ENCODE measurements at regions not wholly inside any gene's neighbourhood (a gene's known extent, or its start where the extent isn't known, plus 50 kb on each side); places are given as distances from the start of the nearest gene placed in this dataset.
"Not testable (repeated sequence)": the region's sequence is repeated elsewhere in the genome, so short reads cannot be mapped to it uniquely, and the experiment has no call there.

DNA sequence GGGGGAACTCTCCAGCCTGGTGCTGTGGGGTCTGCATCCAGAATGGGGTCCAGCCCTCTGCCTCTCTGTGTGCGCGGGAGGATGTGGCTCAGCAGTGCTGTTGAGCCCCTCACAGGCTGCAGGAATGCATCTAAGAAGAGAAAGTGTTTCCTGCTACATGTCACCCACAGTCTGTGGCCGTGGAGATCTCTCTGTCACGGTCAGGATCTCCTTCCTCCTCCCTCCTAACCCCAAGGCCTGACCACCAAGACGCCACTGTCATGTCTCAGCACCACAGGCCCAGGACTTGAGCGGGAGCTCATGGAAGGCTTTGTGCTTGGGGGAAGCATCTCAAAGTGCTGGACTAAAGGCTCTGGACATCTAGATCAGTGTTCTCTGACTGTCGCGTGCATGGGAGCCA is 90.1 kb downstream of the SREK1 start:
- no peak for DNase-seq

DNA sequence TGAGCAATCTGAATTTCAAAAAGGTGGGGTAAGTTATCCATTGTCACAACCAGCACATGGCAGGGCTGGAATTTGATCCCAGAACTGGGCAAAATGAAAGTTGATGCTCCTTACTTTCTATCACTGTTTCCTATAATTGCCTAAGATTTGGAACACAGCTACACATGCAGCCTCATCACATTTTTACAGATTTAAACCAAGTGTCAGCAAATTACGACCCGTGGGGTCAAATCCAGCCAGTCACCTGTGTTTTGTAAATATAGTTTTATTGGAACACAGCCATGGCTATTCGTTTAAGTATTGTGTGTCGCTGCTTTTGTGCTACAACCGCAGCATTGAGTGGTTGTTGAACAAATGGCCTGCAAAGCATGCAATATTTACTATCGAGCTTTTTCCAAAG is 94.3 kb downstream of the SREK1 start:
- DNase-seq: no peak

DNA sequence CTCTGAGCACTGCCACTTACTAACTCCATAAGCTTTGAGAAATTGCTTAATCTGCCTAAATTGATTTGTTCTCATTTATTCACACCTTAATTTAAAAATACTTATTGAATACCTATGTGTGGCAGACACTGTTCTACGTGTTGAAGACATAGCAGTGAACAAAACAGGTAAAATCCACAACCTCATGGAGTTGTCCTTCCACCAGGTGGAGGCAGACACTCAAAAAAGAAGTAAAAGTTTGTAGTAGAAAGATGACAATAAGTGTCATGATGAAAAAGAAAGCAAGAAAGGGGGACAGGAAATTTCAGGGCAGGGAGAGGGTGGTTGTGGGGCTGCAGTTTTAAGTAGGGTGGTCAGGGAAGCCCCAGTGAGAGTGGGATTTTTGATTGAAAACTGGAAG is 94.9 kb downstream of the SREK1 start:
- DNase-seq: peak; percentile 46

DNA sequence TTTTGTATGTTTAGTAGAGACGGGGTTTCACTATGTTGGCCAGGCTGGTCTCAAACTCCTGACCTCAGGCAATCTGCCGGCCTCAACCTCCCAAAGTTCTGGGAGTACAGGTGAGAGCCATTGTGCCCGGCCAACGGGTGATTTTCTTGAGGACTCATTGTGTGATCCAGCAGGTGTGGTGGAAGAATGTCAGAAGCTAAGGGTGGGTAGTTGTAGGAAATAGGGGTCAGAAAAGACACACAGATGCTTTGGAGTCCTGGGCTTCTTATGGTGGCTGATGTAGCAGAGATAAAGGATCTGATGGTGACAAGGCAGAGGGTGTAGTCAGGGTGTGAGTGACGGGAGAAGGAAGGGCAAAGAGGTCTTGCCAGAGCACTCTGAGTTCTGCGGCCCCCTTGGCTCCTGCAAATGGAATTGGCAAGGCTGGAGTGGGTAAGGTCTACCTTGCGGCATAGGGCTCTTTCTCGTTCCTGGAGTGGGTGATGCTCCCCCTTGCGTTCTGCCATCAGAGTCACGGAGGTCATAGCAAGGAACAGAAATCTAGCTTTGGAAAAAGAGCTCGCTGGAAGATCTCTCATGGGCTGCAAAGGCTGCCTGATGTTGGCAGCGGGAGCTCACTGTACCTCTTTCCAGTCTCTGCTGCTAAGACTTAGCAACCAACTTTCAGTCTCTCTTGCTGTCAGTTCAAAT is 97.2 kb downstream of the SREK1 start:
- DNase-seq: no peak

GRCh38 chr5:66242050-66242715 is 98.1 kb downstream of the SREK1 start:
- no peak for DNase-seq

- no peak for DNase-seq
Observed at GRCh38 chr5:66246608-66247007, 102.5 kb downstream of the SREK1 start.

- DNase-seq: no peak
Observed at GRCh38 chr5:66247176-66247960, 103.3 kb downstream of the SREK1 start.

GRCh38 chr5:66248874-66249273 is 104.8 kb downstream of the SREK1 start:
- no peak for DNase-seq

DNA sequence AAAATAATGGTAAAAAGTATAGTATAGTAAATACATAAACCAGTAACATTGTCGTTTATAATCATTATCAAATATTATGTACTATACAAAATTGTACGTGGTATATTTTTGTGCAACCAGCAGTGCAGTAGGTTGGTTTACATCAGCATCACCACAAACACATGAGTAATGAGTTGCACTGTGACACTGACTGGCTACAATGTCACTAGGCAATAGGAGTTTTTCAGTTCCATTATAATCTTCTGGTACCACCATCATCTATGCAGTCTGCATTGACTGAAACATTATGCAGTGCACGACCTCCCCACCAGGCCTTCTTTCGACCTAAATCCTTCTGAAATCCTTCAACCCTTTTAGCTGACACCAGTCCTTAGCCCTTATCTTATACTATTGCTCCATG is 105.8 kb downstream of the SREK1 start:
- no peak for DNase-seq

DNA sequence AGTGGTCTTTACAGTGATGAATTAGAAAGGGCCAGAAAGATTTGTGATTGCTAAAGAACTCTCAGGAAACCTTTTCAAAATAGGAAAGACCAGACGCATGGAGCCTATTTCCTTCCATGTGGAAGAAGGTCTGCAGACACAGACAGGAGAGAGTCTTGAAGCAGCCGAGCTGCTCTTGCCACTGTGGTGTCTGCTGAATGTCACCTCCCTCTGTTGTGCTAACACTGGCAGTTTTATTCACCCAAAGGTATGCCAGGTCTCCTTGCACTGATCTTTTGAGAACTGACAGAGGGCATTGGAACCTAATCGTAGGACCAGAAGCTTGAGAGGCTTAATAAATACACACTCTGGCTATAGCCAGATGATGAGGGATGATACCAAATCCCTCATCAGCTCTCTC is 108.7 kb downstream of the SREK1 start:
- DNase-seq: no peak

DNA sequence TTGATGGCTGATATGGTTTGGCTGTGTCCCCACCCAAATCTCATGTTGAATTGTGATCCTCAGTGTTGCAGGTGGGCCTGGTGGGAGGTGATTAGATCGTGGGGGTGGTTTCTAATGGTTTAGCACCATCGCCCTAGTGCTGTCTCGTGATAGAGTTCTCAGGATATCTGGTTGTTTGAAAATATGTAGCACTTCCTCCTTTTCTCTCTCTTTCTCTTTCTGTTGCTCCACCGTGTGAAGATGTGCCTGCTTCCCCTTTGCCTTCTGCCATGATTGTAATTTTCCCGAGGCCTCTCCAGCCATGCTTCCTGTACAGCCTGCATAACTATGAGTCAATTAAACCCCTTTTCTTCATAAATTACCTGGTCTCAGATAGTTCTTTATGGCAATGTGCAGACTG is 111.6 kb downstream of the SREK1 start:
- DNase-seq: no peak

- DNase-seq: no peak
Observed at GRCh38 chr5:66273121-66273520, 129.0 kb downstream of the SREK1 start.

- no peak for DNase-seq
Observed at GRCh38 chr5:66276986-66277385, 132.9 kb downstream of the SREK1 start.

DNA sequence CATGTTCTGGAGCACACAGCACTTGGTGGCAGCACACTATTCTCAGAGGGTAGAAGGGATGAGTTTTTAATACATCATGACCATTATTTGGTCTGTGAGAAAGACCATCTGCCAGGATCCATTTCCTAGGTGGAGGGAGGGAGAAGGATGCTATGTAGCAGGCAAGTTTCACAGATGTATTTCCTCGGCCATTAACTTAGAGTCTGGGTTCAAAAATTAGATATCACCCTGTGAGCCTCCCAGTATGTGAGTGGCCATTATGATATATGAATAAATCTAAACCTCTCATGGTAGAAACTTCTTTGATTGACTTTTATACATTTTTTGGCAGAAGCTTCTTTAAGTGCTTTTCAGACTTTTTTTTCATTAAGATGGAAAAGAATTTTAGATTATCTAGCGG is 133.9 kb downstream of the SREK1 start:
- DNase-seq: no peak

GRCh38 chr5:66281294-66281693 is 137.2 kb downstream of the SREK1 start:
- DNase-seq: no peak

- no peak for DNase-seq
Observed at GRCh38 chr5:66284588-66285342, 140.7 kb downstream of the SREK1 start.

- no peak for DNase-seq
Observed at GRCh38 chr5:66285343-66285922, 141.3 kb downstream of the SREK1 start.

DNA sequence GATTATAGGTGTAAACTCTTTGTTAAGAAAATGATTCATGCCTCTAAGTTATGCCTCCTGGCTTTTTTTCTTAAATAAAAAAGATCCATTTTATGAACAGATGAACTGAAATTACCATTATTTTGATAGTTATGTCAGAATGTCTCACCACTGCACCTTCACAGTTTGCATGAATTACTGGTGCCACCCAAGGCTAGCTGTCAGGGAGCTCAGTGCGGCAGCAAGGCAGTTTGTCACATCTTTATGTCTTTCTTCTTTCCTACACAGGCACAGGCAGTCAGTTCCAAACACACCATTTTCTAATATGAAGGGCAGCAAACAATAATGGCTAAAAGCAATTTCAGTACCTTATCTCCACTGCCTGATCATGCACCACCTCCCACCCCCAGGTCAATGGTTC is 147.7 kb downstream of the SREK1 start:
- DNase-seq: no peak

DNA sequence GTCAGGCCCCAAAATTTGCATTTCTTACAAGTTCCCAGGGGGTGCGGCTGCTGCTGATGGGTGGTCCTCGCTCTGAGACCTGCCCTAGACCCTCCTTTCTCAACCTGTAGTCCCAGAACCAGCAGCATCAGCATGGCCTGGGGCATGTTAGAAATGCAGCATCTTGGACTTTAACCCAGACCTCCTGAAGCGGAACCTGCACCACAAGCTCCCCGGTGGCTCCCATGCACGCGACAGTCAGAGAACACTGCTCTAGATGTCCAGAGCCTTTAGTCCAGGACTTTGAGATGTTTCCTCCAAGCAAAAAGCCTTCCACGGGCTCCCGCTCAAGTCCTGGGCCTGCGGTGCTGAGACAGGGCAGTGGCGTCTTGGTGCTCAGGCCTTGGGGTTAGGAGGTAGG is 149.8 kb downstream of the SREK1 start:
- not testable (repeated sequence) for DNase-seq

GRCh38 chr5:66299463-66299862 is 155.4 kb downstream of the SREK1 start:
- DNase-seq: no peak

DNA sequence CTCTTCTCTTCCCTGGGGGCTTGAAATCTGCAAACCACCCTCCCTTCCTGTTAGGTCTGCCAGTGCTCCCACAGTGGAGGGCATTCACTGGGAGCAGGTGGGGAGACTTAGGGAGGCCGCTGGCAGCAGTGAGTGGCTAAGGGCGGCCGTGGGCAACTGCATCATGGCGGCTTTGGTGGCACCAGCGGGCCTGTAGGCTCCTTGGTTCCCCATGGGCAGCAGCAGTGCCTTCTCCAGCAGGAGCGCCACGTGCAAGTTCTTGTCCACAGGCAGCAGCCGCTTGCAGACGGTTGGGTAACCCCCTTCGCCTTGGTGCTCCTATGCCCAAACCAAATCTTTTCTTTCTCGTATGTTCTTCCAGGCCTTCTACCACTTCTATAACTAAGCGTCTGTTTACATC is 158.2 kb downstream of the SREK1 start:
- DNase-seq: no peak

GRCh38 chr5:66306105-66306843 is 162.2 kb downstream of the SREK1 start:
- peak; percentile 77 for DNase-seq
